Neuron (in vitro differentiated cells): ENCODE measurements at regions not wholly inside any gene's neighbourhood (a gene's known extent, or its start where the extent isn't known, plus 50 kb on each side); places are given as distances from the start of the nearest gene placed in this dataset.

Experiments used
- H2AFZ ChIP-seq: one replicate; pipeline ENCODE4 v1.6.1; 2013; ENCODE audit warnings: low read depth, mild to moderate bottlenecking, inconsistent platforms, low read length, moderate library complexity
- H3K27me3 ChIP-seq: one replicate; pipeline ENCODE4 v1.6.1; 2013; ENCODE audit warnings: low read length; ENCODE audit not compliant: insufficient read depth
- H3K36me3 ChIP-seq: one replicate; pipeline ENCODE4 v1.6.1; 2013; ENCODE audit warnings: low read length; ENCODE audit not compliant: insufficient read depth
- H3K4me1 ChIP-seq: one replicate; pipeline ENCODE4 v1.6.1; 2013; ENCODE audit warnings: low read length; ENCODE audit not compliant: insufficient read depth
- H3K4me3 ChIP-seq: 2 replicates; pipeline ENCODE4 v1.5.1; 2013; ENCODE audit warnings: mild to moderate bottlenecking, low read length, moderate library complexity
- H3K9me3 ChIP-seq: one replicate; pipeline ENCODE4 v1.6.1; 2013; ENCODE audit warnings: low read length

DNA sequence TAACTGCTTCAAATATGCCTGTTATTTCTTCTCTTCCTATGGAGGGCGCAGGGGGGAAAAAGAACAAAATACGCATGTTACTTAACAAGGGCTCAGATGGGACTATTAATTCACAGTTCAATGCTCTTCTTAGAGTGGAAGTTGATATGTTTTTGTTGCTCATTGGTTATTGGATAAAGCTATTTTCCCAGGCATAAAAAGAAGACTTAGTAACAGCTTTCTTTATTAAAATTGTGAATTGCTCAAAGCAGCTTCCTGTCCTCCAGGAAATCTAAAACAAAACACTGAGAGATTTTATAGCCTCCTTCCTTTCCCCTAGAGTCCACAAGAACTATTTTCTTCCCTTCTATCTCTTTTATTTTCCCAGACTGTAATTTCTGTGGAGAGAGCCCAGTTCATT, 180.8 kb downstream of the SH3BP4 start:
- no peaks in the 10 kb centered on the region for H3K27me3 ChIP-seq
- no peaks in the 10 kb centered on the region for H3K36me3 ChIP-seq
- peaks cover 4% of the 10 kb centered on the region for H3K4me1 ChIP-seq
- H2AFZ ChIP-seq = no peak overlapping the region
- no peak overlapping the region for H3K4me3 ChIP-seq
- H3K9me3 ChIP-seq = no peaks in the 10 kb centered on the region

DNA sequence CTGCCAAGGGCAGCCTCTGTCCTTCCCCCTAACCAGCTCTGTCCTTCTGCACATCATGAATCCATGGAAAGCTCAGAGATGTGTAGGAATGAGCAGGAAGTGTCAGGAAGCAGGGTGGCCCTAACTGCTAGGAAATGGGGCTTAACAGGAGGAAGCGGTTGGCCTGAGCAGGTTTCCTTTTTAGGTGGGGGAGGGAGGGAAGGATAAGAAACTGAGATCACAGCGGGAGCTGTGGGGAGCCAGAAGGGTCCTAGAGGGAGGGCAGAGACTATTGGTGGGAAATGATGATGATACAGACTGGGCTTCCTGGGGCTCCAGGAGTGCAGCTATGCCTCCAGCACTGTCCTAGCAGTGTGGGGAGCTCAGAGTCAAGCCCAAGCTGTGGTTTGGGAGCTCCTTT, 182.0 kb downstream of the SH3BP4 start:
- H2AFZ ChIP-seq = no peak overlapping the region
- H3K36me3 ChIP-seq = no peaks in the 10 kb centered on the region
- no peaks in the 10 kb centered on the region for H3K27me3 ChIP-seq
- H3K4me3 ChIP-seq = no peak overlapping the region
- H3K9me3 ChIP-seq = no peaks in the 10 kb centered on the region
- peaks cover 4% of the 10 kb centered on the region for H3K4me1 ChIP-seq

DNA sequence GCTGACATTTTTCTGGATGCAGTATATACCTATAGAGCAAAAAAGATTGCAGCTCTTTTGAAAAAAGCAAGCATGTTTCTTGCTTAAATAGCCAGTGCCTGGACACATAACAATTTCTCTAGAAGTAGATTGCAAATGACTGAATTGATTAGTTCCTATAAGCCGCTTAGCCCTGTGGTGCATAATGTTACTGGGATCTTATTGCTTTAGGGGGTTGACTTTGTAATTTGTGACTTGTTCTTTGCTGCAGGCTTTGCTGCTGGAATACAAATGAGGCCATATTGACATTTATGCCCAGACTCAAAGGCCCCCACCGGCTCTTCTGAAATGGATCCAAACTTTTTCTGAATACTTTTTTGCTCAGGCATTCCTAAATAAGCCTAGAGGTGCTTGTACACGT, 182.6 kb downstream of the SH3BP4 start:
- H3K9me3 ChIP-seq = no peaks in the 10 kb centered on the region
- H2AFZ ChIP-seq = no peak overlapping the region
- H3K36me3 ChIP-seq = no peaks in the 10 kb centered on the region
- no peaks in the 10 kb centered on the region for H3K27me3 ChIP-seq
- H3K4me3 ChIP-seq = no peak overlapping the region
- peaks cover 4% of the 10 kb centered on the region for H3K4me1 ChIP-seq

DNA sequence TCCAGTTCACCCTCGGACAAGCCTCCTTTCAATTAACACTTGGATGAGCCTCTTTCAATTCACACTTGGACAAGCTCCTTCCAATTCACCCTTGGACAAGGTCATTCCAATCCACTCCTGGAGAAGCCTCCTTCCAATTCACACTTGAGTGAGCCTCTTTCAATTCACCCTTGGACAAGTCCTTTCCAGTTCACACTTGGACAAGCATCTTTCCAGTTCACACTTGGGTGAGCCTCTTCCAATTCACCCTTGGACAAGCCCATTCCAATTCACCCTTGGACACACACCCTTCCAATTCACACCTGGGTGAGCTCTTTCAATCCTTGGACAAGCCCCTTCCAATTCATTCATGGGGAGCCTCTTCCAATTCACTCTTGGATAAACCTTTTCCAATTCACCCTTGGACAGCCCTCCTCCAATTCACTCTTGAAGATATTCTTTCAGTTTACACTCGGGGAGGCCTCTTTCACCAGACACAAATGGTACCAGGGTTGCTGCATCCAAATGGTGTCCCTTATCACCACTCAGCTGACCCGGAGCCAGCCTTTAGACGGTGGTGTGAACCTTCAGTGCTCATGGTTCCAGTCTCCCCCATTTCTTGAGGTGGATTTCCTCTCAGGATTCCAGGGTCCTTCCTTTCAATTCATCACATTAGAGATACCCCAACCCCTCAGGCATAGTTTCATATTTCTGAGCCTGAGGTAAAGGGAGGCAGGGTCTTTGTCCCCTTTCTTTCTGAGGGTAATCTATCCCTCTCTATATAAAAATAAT, 183.6 kb downstream of the SH3BP4 start:
- H3K27me3 ChIP-seq = no peaks in the 10 kb centered on the region
- no peaks in the 10 kb centered on the region for H3K9me3 ChIP-seq
- H3K4me1 ChIP-seq = peaks cover 4% of the 10 kb centered on the region
- no peak overlapping the region for H3K4me3 ChIP-seq
- no peaks in the 10 kb centered on the region for H3K36me3 ChIP-seq
- no peak overlapping the region for H2AFZ ChIP-seq

DNA sequence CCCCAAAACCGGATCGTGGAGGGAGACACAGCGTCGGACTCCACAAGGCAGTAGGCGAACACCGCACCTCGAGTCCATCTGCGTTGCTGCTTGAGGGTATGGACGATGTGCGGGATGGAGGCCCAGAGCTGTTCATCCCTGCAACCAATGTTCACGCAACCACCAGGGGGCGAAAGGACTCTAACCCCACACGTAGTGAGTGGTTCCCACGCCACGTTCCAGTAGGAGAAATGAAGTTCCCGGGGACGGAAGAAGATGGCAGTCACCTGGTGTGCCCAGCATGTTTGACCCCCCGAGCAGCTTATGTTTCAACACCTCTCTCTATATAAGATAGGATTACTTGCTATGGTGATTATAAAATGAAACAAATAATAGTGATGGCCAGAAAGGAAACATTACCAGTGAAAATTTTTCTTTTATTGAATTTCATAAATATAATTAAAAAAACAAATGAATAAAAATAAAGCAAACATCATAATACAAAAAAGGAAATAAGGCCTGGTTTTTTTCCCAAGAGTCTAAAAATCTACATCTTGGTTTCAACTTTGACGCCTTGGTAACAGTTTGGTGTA, 184.3 kb downstream of the SH3BP4 start:
- no peak overlapping the region for H3K4me3 ChIP-seq
- no peaks in the 10 kb centered on the region for H3K36me3 ChIP-seq
- H3K9me3 ChIP-seq = no peaks in the 10 kb centered on the region
- H3K27me3 ChIP-seq = no peaks in the 10 kb centered on the region
- H3K4me1 ChIP-seq = peaks cover 4% of the 10 kb centered on the region
- no peak overlapping the region for H2AFZ ChIP-seq

DNA sequence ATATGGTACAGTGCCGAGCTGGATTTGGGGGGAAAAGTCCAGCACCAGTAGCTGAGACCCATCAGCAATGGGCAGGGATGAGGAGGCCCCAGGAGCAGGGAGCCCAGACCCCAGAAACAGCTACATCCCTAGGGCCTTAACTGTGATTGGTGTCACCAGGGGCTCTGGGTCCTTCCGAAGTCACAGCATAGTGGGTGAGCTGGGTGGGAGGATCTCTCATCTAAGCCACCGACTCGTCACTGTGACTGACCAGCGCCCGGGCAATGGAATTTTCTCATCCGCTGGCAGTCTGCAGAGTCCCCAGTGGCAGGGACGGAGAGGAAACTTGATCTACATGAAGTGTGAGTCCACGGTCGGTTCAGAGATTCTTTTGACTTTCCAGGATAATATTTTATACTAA, 186.5 kb downstream of the SH3BP4 start:
- Histone ChIP-seq H3K4me1 (peaks cover 4% of the 10 kb centered on the region), H3K9me3 (no peaks in the 10 kb centered on the region), H2AFZ (no peak overlapping the region), H3K36me3 (no peaks in the 10 kb centered on the region), H3K4me3 (no peak overlapping the region), H3K27me3 (no peaks in the 10 kb centered on the region)

DNA sequence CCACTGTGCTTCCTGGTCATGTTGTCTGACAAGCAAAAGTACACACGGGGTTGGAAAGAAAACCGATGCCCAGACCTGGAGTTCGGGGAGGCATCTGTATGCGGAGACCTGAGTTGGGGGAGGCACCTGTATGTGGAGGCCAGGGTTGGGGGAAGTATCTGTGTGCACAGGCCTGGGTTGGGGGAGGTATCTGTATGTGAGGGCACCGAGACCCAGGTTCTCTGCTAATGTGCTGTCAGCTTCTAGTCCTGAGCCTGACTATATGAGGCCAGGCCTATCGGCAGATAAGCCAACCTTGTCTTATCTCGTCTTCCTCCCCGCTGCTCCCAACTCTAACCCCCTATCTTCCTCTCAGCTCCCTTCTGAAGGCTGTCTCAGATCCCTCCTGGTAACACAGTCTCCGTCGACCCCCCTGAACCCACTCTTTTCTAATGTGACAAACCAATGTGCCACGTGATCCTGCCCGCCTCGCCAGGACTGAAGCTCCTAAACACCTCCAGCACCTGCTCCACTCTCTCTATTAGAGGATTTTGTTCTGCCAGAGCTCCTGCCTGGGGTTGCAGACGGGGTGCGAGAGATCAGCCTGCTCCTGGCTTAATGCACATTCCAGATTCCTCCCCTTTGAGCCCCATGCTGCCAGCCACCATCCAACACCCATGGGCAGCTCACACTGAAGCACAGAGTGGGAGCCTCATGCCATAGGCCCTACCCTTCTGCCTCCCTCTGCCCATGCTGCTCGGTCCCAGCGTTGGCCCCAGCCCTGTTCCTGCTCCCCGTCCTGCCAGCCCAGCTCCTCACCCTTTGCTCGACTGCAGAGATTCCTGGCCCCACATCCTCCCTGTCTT, 188.4 kb downstream of the SH3BP4 start:
- no peaks in the 10 kb centered on the region for H3K9me3 ChIP-seq
- no peak overlapping the region for H3K4me3 ChIP-seq
- H2AFZ ChIP-seq = no peak overlapping the region
- H3K4me1 ChIP-seq = no peaks in the 10 kb centered on the region
- no peaks in the 10 kb centered on the region for H3K36me3 ChIP-seq
- peaks cover 7% of the 10 kb centered on the region for H3K27me3 ChIP-seq

DNA sequence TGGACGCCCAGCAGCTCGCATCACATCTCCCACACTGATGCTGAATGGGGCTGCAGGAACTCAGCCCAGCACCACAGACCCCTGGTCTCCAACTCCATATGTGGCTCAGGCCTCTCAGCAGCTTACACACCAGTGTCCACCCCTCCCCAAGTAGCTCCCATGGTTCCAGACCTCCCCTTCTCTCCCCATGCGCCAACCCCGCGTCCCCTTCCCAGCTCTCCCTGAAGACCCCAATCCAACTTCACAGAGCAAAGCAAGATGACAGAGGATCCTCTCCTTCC, 188.9 kb downstream of the SH3BP4 start:
- no peaks in the 10 kb centered on the region for H3K4me1 ChIP-seq
- H3K4me3 ChIP-seq = no peak overlapping the region
- H3K36me3 ChIP-seq = no peaks in the 10 kb centered on the region
- no peaks in the 10 kb centered on the region for H3K9me3 ChIP-seq
- no peak overlapping the region for H2AFZ ChIP-seq
- H3K27me3 ChIP-seq = peaks cover 7% of the 10 kb centered on the region

DNA sequence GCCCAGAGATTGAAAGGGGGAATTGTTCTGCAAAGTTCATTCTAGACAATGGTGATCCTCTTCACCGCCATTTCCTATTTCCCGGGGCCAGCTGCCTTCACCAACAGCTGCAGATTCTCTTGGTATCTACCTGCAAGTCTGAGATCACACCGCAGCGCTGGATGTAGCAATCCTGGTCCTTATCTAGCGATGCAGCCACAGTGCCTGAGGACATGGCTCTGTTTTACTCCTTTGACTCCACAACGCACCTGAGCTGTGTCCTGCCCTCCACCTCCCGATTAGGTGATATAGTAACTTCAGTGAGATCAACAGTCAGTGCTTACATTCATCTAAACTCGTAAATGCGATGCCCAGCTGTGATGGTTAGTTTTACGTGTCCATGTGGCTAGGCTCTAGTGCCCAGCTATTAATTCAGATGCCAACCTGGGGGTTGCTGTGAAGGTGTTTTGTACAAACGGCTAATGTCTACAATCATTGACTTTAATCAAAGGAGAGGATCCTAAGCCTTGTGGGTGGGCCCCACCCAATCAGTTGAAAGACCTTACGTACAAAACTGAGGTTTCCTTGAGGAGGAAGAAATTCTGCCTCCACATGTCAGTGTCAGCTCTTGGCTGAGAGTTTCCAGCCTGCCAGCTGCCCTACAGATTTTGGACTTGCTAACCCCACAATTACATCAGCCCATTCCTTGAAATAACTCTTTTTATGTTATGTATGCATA, 189.8 kb downstream of the SH3BP4 start:
- Histone ChIP-seq H3K9me3 (no peaks in the 10 kb centered on the region), H3K4me3 (no peak overlapping the region), H3K36me3 (no peaks in the 10 kb centered on the region), H3K4me1 (no peaks in the 10 kb centered on the region), H2AFZ (no peak overlapping the region), H3K27me3 (peaks cover 7% of the 10 kb centered on the region)

DNA sequence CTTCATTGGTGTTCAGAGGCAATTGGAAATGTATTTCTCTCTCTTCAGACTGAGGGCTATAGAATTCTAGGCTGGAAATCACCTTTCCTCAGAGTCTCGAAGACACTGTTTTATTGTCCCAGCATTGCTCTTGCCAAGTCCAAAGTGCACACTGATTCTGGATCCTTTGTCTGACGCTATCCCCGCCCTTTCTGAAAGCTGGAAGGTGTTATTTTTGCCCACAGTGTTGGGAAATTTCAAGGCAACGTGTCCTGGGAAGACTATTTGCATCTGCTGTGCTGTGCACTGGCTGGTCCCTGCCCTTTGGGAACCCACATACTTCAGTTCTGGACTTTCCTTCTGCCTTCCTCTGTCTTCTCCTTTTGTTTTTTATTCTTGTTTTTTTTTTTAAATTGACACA, 190.8 kb downstream of the SH3BP4 start:
- H2AFZ ChIP-seq = no peak overlapping the region
- peaks cover 7% of the 10 kb centered on the region for H3K27me3 ChIP-seq
- no peaks in the 10 kb centered on the region for H3K4me1 ChIP-seq
- H3K4me3 ChIP-seq = no peak overlapping the region
- no peaks in the 10 kb centered on the region for H3K9me3 ChIP-seq
- H3K36me3 ChIP-seq = no peaks in the 10 kb centered on the region

DNA sequence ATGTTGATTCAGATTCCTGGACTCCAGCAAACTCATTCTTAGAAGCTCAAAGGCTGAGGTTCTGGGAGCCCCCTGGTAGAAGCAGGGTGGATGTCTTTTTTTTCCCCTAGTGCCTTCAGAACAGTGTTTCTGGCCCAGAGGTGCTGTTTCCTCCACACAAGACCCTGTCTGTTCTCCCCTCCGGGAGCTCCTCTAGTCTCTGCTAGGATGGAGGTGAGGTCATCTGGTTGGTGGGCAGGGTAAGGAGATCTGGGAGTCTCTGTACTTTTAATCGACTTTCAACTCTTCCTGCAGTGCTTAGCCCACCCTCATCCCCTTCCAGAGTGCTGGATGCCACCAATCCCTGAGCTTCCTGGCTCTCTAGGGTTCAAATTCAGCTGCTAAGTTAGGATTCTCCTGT, 192.0 kb downstream of the SH3BP4 start:
- Histone ChIP-seq H3K9me3 (no peaks in the 10 kb centered on the region), H3K4me3 (no peak overlapping the region), H3K36me3 (no peaks in the 10 kb centered on the region), H3K27me3 (peaks cover 7% of the 10 kb centered on the region), H3K4me1 (no peaks in the 10 kb centered on the region), H2AFZ (no peak overlapping the region)

DNA sequence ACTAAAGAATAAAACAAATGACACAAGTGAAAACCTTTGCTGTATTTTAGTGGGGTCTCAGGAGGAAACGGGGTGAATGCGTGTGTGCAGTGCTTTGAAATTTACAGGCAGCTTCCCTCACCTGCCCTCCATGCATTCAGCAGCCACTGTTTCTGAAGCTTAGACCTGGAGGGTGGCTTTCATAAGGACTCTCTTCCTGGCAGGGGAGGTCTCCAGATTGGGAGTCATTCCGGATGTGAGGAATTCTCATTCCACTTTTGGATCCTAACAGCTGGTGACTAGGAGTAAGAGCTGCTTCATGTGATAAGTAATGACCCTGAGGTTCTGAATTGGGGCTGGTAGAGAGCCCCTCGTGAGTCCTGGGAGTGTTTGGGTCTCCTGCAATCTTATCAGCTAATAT, 192.5 kb downstream of the SH3BP4 start:
- Histone ChIP-seq H2AFZ (no peak overlapping the region), H3K4me3 (no peak overlapping the region), H3K27me3 (peaks cover 7% of the 10 kb centered on the region), H3K9me3 (no peaks in the 10 kb centered on the region), H3K4me1 (no peaks in the 10 kb centered on the region), H3K36me3 (no peaks in the 10 kb centered on the region)

DNA sequence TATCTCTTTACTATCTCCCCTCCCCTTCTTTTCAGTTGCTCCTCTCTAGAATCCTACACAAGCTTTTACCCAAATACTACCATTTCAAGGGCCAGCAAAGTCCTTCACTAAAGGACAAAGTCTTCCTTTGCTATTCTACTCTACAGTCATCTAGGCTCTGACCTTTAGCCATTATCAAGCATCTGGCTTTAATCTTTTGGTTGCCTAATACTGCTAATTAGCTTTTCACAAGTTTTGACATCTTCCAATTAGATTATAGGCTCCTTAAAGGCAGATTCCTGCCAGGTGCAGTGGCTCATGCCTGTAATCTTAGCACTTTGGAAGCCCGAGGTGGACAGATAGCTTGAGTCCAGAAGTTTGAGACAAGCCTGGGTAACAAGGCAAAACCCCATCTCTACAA, 194.4 kb downstream of the SH3BP4 start:
- Histone ChIP-seq H3K36me3 (no peaks in the 10 kb centered on the region), H3K4me3 (no peak overlapping the region), H2AFZ (no peak overlapping the region), H3K27me3 (peaks cover 7% of the 10 kb centered on the region), H3K4me1 (no peaks in the 10 kb centered on the region), H3K9me3 (no peaks in the 10 kb centered on the region)
